GM12878 (cell line): ENCODE measurements at regions not wholly inside any gene's neighbourhood (a gene's known extent, or its start where the extent isn't known, plus 50 kb on each side); places are given as distances from the start of the nearest gene placed in this dataset.

Source experiments
- ATAC-seq: fragments of 200-7000 bp; cut with Tn5 transposase; 3 replicates; pipeline ENCODE4 v1.9.1; 2020; ENCODE audit warnings: mild to moderate bottlenecking, moderate library complexity
- BruUV-seq: library from RNA; stranded (reverse); fragments of 400-500 nt; replicated peaks from 2 replicates; lab custom pipeline; 2021; lab: Mats Ljungman, UMichigan
- CTCF ChIA-PET: fragments of 300-600 bp; sonication (Branson Sonifier 250); formaldehyde crosslinking; extraction: SDS; loops from one replicate; lab custom pipeline; 2021; ENCODE audit warnings: inconsistent platforms; lab: Yijun Ruan, JAX
- POLR2A ChIA-PET: fragments of 350-600 bp; formaldehyde crosslinking; extraction: SDS; loops from one replicate; lab custom pipeline; 2021; ENCODE audit warnings: inconsistent platforms; lab: Charles Lee
- RAD21 ChIA-PET: fragments of 300-600 bp; sonication (Branson Sonifier 250); formaldehyde crosslinking; loops from one replicate; lab custom pipeline; 2023; ENCODE audit warnings: antibody characterized with exemption; ENCODE audit not compliant: unreplicated experiment; lab: Charles Lee
- SMC1A ChIA-PET: fragments of 300-600 bp; sonication (Branson Sonifier 250); formaldehyde crosslinking; loops from one replicate; lab custom pipeline; 2023; ENCODE audit not compliant: unreplicated experiment, uncharacterized antibody; lab: Charles Lee
- DNase-seq: peaks from one replicate; pipeline ENCODE4 v3.0.0-alpha.2; 2011; ENCODE audit warnings: low read depth, low spot score
- FAIRE-seq: peaks from 3 replicates; lab custom pipeline; 2011; peaks lifted over from hg19 to GRCh38; lab: Jason Lieb, UNC
- H2AFZ ChIP-seq: 2 replicates; pipeline ENCODE4 v1.6.0; 2011; ENCODE audit warnings: low read depth, low read length, control low read depth; ENCODE audit not compliant: control insufficient read depth
- H3K27ac ChIP-seq: 2 replicates; pipeline ENCODE4 v1.5.1; 2011; ENCODE audit warnings: control low read depth; ENCODE audit not compliant: control insufficient read depth, insufficient read depth
- H3K27me3 ChIP-seq, 2 experiments: replicated peaks in 1 of 2; 2 replicates each; pipeline versions ENCODE4 v1.6.0 to v1.6.1; 2011; ENCODE audit warnings: low read length in 1 of 2; ENCODE audit not compliant: control insufficient read depth in 2 of 2, insufficient read depth in 2 of 2
- H3K36me3 ChIP-seq, 2 experiments: 2 replicates each; pipeline ENCODE4 v1.5.1; 2011; ENCODE audit warnings: low read length in 1 of 2; ENCODE audit not compliant: control insufficient read depth in 2 of 2, insufficient read depth in 2 of 2
- H3K4me1 ChIP-seq: 2 replicates; pipeline ENCODE4 v1.6.1; 2011; ENCODE audit warnings: mild to moderate bottlenecking, low read length, moderate library complexity, mixed read lengths; ENCODE audit not compliant: control insufficient read depth, insufficient read depth
- H3K4me2 ChIP-seq: 2 replicates; pipeline ENCODE4 v1.6.0; 2011; ENCODE audit warnings: control low read depth; ENCODE audit not compliant: control insufficient read depth, insufficient read depth
- H3K4me3 ChIP-seq: fragments of 200-600 bp; sonication (generic); 2 replicates; pipeline ENCODE4 v1.5.1; 2016
- H3K79me2 ChIP-seq: 2 replicates; pipeline ENCODE4 v1.6.0; 2011; ENCODE audit warnings: low read length; ENCODE audit not compliant: control insufficient read depth, insufficient read depth
- H3K9ac ChIP-seq: 2 replicates; pipeline ENCODE4 v1.8.0; 2011; ENCODE audit warnings: low read length, control low read depth, mixed read lengths; ENCODE audit not compliant: control insufficient read depth, insufficient read depth
- H3K9me3 ChIP-seq: replicated peaks from 3 replicates; pipeline ENCODE4 v1.5.1; 2011; ENCODE audit warnings: mild to moderate bottlenecking, low read length; ENCODE audit not compliant: control insufficient read depth, insufficient read depth
- H4K20me1 ChIP-seq: 2 replicates; pipeline ENCODE4 v1.6.0; 2011; ENCODE audit not compliant: control insufficient read depth, insufficient read depth
- ATF2 ChIP-seq: IDR thresholded peaks from 2 replicates; pipeline ENCODE4 v1.6.1; 2012; ENCODE audit warnings: low read length, inconsistent platforms
- CREM ChIP-seq: IDR thresholded peaks from 2 replicates; pipeline ENCODE4 v1.6.1; 2014; ENCODE audit warnings: antibody characterized with exemption, low read depth
- GATAD2B ChIP-seq: fragments of 450-650 bp; conservative IDR thresholded peaks from 2 replicates; pipeline ENCODE4 v1.6.1; 2017; ENCODE audit warnings: low read depth, mild to moderate bottlenecking, moderate library complexity
- MEF2B ChIP-seq: fragments of 450-650 bp; IDR thresholded peaks from 2 replicates; pipeline ENCODE4 v1.6.1; 2018; ENCODE audit warnings: mild to moderate bottlenecking, moderate library complexity; ENCODE audit not compliant: partially characterized antibody, poor library complexity, severe bottlenecking
- NBN ChIP-seq: fragments of 450-650 bp; IDR thresholded peaks from 2 replicates; pipeline ENCODE4 v1.6.1; 2016
- NFIC ChIP-seq: IDR thresholded peaks from 2 replicates; pipeline ENCODE4 v1.6.1; 2012; ENCODE audit warnings: low read depth, mild to moderate bottlenecking, inconsistent platforms, low read length, moderate library complexity
- NFXL1 ChIP-seq: fragments of 450-650 bp; IDR thresholded peaks from 2 replicates; pipeline ENCODE4 v1.6.1; 2017; ENCODE audit warnings: antibody characterized with exemption, mild to moderate bottlenecking, borderline replicate concordance
- NR2C1 ChIP-seq: fragments of 450-650 bp; IDR thresholded peaks from 2 replicates; pipeline ENCODE4 v1.6.1; 2017; ENCODE audit warnings: antibody characterized with exemption, mild to moderate bottlenecking, moderate library complexity
- TAF1 ChIP-seq: IDR thresholded peaks from 2 replicates; pipeline ENCODE4 v1.6.1; 2011; ENCODE audit warnings: mild to moderate bottlenecking, low read depth, low read length, borderline replicate concordance
- ZNF24 ChIP-seq: fragments of 450-650 bp; IDR thresholded peaks from 2 replicates; pipeline ENCODE4 v1.6.1; 2017; ENCODE audit warnings: antibody characterized with exemption, mild to moderate bottlenecking
- ZNF592 ChIP-seq: fragments of 450-650 bp; IDR thresholded peaks from 2 replicates; pipeline ENCODE4 v1.6.1; 2017; ENCODE audit warnings: mild to moderate bottlenecking, moderate library complexity
- WGBS: methylation state at CpG from one replicate; pipeline ENCODE4 v1.1.6; 2016; ENCODE audit warnings: low lambda C conversion rate; ENCODE audit not compliant: insufficient replicate concordance, insufficient coverage; ENCODE audit errors: missing lambda C conversion rate; 5-methylcytosine and 5-hydroxymethylcytosine counted together
- in situ Hi-C: fragments of 300-500 bp; cut with MboI; formaldehyde crosslinking; loops from 9 replicates; pipeline ENCODE4 v1.14.3; 2018; ENCODE audit warnings: mixed read lengths
- intact Hi-C: fragments of 100-400 bp; cut with micrococcal nuclease; formaldehyde crosslinking; loops from one replicate; pipeline ENCODE4 v1.14.2; 2022; ENCODE audit not compliant: unreplicated experiment

- Histone ChIP-seq H3K4me3 (no peak overlapping the region), H3K27ac (no peak overlapping the region), H3K79me2 (no peaks in the 10 kb centered on the region), H3K9me3 (no peaks in the 10 kb centered on the region), H3K27me3 (no peaks in the 10 kb centered on the region), H2AFZ (no peak overlapping the region), H3K4me1 (no peaks in the 10 kb centered on the region), H3K36me3 (no peaks in the 10 kb centered on the region), H4K20me1 (no peaks in the 10 kb centered on the region), H3K9ac (no peak overlapping the region), H3K4me2 (no peak overlapping the region)
- no TSS peak for BruUV-seq
- ATAC-seq (no peak), DNase-seq (no peak), FAIRE-seq (no peak)
- 75% methylated on average over 2 of the region's 2 CpGs for WGBS
- no peak for TF ChIP-seq NBN
- no peak for TF ChIP-seq TAF1
- TF ChIP-seq CREM = no peak
- no peak for TF ChIP-seq NFXL1
- TF ChIP-seq GATAD2B = no peak
- no peak for TF ChIP-seq ZNF24
- TF ChIP-seq MEF2B = no peak
- no peak for TF ChIP-seq NR2C1
- in situ Hi-C loops (no loop called here), intact Hi-C loops (no loop called here)
- SMC1A ChIA-PET = interaction anchor here (0.6 kb wide), 1 partner anchor 785 kb away, joined by 4 read pairs; no protein-coding TSS in a partner anchor
- RAD21 ChIA-PET = no interaction called here
- CTCF ChIA-PET = no interaction called here
- POLR2A ChIA-PET = no interaction called here
These were observed 269.3 kb upstream of the HS3ST1 start for GRCh38 chr4:11698033-11698432.

- Histone ChIP-seq H3K4me3 (no peak overlapping the region), H3K36me3 (no peaks in the 10 kb centered on the region), H3K79me2 (no peaks in the 10 kb centered on the region), H3K27me3 (no peaks in the 10 kb centered on the region), H3K4me2 (no peak overlapping the region), H3K27ac (no peak overlapping the region), H3K4me1 (no peaks in the 10 kb centered on the region), H4K20me1 (no peaks in the 10 kb centered on the region), H3K9ac (no peak overlapping the region), H2AFZ (no peak overlapping the region), H3K9me3 (no peaks in the 10 kb centered on the region)
- FAIRE-seq (no peak), ATAC-seq (no peak), DNase-seq (no peak)
- 0% methylated on average over 2 of the region's 2 CpGs for WGBS
- ChIA-PET POLR2A (no interaction called here), CTCF (no interaction called here), SMC1A (no interaction called here), RAD21 (no interaction called here)
- no TSS peak for BruUV-seq
- in situ Hi-C loops = no loop called here
- intact Hi-C loops = no loop called here
- TF ChIP-seq ZNF592 (no peak), NFIC (no peak), ATF2 (no peak)
These were observed 265.0 kb upstream of the HS3ST1 start for GRCh38 chr4:11693693-11694092.
